ENCODE measurements at regions not wholly inside any gene's neighbourhood (a gene's known extent, or its start where the extent isn't known, plus 50 kb on each side); places are given as distances from the start of the nearest gene placed in this dataset.

DNA sequence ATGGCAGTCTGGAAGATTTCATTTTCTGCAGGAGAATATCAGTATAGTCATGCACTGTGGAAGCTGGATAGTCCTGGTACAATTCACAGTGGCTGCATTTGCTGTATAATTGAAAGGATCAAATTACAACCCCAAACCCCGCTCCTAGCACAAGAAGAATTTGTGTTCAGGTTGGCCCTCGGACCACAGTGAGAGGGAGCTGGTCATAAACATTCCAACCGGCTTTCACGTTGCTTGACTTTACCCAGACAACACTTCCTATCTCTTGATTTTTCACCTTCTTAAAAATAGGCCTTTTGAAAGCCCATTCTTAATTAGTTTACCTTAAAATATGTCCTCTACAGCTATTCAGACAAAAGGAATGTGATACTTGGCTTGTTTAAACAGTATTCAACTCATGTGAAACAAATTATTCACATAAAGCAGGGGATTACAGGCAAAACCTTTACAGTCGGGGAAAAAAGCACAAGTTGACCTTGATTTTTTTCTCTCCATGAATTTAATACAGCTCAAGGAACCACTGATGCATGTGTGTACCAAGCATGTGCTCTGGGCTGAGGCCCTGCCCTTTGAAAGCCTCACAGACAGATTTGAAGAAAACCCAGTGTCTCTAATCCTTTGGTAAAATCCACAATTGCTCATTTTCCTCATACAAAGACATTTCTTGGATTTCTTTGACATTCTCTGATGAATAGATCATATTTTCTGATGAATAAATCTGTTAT is 143.0 kb upstream of the SOX11 start:
- H3K9me3 ChIP-seq, result peaks cover 6 to 11% of the 10 kb centered on the region in 2 donors
- no peak overlapping the region for H3K27ac ChIP-seq
- intact Hi-C loops (cut with DNase I; ENCODE audit: low total_unique reads), result no loop called here
- H3K36me3 ChIP-seq, result no peaks in the 10 kb centered on the region
- no peak for DNase-seq (ENCODE audit: low spot score in 2 of 2)
- H3K4me3 ChIP-seq, result no peak overlapping the region
- H3K4me1 ChIP-seq, result no peaks in the 10 kb centered on the region
- no peak for TF ChIP-seq POLR2A (IDR thresholded peaks at IDR 0.05)
- TF ChIP-seq, protein P1, sequence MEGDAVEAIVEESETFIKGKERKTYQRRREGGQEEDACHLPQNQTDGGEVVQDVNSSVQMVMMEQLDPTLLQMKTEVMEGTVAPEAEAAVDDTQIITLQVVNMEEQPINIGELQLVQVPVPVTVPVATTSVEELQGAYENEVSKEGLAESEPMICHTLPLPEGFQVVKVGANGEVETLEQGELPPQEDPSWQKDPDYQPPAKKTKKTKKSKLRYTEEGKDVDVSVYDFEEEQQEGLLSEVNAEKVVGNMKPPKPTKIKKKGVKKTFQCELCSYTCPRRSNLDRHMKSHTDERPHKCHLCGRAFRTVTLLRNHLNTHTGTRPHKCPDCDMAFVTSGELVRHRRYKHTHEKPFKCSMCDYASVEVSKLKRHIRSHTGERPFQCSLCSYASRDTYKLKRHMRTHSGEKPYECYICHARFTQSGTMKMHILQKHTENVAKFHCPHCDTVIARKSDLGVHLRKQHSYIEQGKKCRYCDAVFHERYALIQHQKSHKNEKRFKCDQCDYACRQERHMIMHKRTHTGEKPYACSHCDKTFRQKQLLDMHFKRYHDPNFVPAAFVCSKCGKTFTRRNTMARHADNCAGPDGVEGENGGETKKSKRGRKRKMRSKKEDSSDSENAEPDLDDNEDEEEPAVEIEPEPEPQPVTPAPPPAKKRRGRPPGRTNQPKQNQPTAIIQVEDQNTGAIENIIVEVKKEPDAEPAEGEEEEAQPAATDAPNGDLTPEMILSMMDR (IDR thresholded peaks at IDR 0.05), result no peak
- TF ChIP-seq POLR2AphosphoS5 (IDR thresholded peaks at IDR 0.05), result no peak
- H3K27me3 ChIP-seq, result no peaks in the 10 kb centered on the region

DNA sequence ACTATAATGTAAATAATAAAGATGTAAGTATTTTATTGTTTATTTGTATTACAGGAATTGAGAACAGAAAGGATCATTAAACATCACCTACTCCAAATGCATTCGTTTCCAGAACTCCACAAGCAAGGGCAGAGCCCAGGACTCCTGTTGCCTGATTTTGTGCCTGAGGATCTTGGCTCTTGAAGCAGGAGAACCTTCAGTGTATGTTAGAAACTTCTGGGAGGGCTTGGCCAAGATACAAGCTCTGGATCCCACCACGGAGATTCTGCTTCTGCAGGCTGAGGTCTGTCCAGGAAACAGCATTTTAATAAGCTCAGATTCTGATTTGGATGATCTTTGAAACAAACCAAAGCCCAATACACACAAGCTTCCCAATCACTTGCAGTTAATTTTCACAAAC is 142.4 kb upstream of the SOX11 start:
- no peak overlapping the region for H3K4me3 ChIP-seq
- no peak for DNase-seq (ENCODE audit: low spot score in 2 of 2)
- H3K27me3 ChIP-seq, result no peaks in the 10 kb centered on the region
- intact Hi-C loops (cut with DNase I; ENCODE audit: low total_unique reads), result no loop called here
- peaks cover under 1 to 4% of the 10 kb centered on the region in 2 donors for H3K9me3 ChIP-seq
- H3K4me1 ChIP-seq, result no peaks in the 10 kb centered on the region
- no peaks in the 10 kb centered on the region for H3K36me3 ChIP-seq
- TF ChIP-seq POLR2AphosphoS5 (IDR thresholded peaks at IDR 0.05), result no peak
- TF ChIP-seq, protein P1 (IDR thresholded peaks at IDR 0.05), result no peak
- TF ChIP-seq POLR2A (IDR thresholded peaks at IDR 0.05), result no peak
- H3K27ac ChIP-seq, result no peak overlapping the region

DNA sequence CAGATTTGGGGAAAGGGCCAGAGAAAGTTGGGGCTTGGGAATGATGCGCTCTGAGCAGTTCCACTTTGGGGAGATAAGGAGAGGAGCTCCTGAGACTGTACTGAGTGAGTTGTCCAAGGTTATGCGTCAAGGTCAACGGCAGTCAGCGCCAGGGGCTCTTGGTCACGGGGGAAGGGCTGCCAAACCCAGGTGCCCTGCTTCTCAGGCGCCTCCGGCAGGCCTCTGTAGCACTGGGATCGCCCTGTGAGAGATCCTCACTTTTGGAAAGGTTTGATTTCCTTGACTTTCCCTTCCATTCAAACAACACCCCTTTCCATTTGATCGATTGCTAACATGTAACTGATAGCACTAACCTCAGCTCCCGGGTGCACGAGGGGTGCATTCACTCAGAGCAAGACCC is 136.5 kb upstream of the SOX11 start:
- no peaks in the 10 kb centered on the region for H3K9me3 ChIP-seq
- H3K27me3 ChIP-seq, result no peaks in the 10 kb centered on the region
- intact Hi-C loops (cut with DNase I; ENCODE audit: low total_unique reads), result no loop called here
- no peak for DNase-seq (ENCODE audit: low spot score in 2 of 2)
- H3K4me3 ChIP-seq, result no peak overlapping the region
- H3K27ac ChIP-seq, result no peak overlapping the region
- TF ChIP-seq POLR2A (IDR thresholded peaks at IDR 0.05) (no peak), POLR2AphosphoS5 (IDR thresholded peaks at IDR 0.05) (no peak)
- TF ChIP-seq, protein P1 (IDR thresholded peaks at IDR 0.05), result no peak
- H3K4me1 ChIP-seq, result no peaks in the 10 kb centered on the region
- H3K36me3 ChIP-seq, result no peaks in the 10 kb centered on the region

DNA sequence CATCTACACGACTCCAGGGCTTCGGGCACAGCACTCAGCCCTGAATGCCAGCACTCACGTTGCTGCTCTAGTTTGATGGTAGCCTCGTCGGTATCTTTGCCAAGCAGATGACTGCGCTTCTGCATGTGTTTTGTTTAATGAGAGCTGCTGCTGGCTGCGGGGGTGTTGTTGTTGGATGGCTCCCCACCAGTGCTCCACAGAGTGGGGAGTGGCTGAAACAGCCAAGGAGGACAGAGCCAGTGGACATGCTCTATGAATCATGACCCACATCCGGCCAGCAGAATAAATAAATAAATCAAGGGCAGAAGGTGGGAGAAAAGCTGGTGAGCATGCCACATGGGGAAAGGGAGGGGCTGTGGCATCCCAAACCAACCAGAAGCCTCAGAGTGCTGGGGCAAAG is 131.2 kb upstream of the SOX11 start:
- Histone ChIP-seq H3K4me3 (no peak overlapping the region), H3K27me3 (no peaks in the 10 kb centered on the region), H3K36me3 (no peaks in the 10 kb centered on the region), H3K27ac (no peak overlapping the region), H3K9me3 (no peaks in the 10 kb centered on the region), H3K4me1 (no peaks in the 10 kb centered on the region)
- no peak for DNase-seq (ENCODE audit: low spot score in 2 of 2)
- intact Hi-C loops (cut with DNase I; ENCODE audit: low total_unique reads), result no loop called here
- TF ChIP-seq POLR2AphosphoS5 (IDR thresholded peaks at IDR 0.05) (no peak), POLR2A (IDR thresholded peaks at IDR 0.05) (no peak)
- TF ChIP-seq, protein P1 (IDR thresholded peaks at IDR 0.05), result no peak

DNA sequence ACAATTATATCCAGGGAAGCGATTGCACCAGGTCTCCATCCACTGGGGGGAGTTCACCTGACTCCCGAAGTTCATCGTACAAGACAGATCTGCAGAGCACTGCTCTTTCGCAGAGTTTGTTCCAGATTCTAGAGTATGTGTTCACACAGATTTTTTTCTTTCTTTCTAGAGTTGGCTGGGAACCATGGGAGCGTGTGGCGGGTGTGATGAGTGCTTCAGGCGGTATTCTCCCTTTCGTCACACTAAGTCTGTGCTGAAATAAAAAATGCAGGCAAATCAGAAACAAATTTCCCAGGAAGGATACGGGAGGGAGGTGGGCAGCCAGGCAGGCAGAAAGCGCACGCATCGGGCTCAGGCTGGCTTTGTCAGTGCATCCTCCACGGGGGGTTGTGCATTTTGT is 129.8 kb upstream of the SOX11 start:
- intact Hi-C loops (cut with DNase I; ENCODE audit: low total_unique reads), result no loop called here
- H3K4me1 ChIP-seq, result no peaks in the 10 kb centered on the region
- no peak overlapping the region for H3K4me3 ChIP-seq
- H3K27me3 ChIP-seq, result no peaks in the 10 kb centered on the region
- no peaks in the 10 kb centered on the region for H3K36me3 ChIP-seq
- H3K9me3 ChIP-seq, result no peaks in the 10 kb centered on the region
- TF ChIP-seq, protein P1 (IDR thresholded peaks at IDR 0.05), result no peak
- TF ChIP-seq POLR2AphosphoS5 (IDR thresholded peaks at IDR 0.05) (no peak), POLR2A (IDR thresholded peaks at IDR 0.05) (no peak)
- DNase-seq (ENCODE audit: low spot score in 2 of 2), result no peak
- no peak overlapping the region for H3K27ac ChIP-seq

Measured in breast epithelium (tissue), 4 donors.